Naive B cell (primary cell): ENCODE measurements at regions not wholly inside any gene's neighbourhood (a gene's known extent, or its start where the extent isn't known, plus 50 kb on each side); places are given as distances from the start of the nearest gene placed in this dataset.

Experiments
- ATAC-seq, 2 donors: fragments of 150-1000 bp; cut with Tn5 transposase; 2 replicates each; pipeline ENCODE4 v1.10.0; 2021; ENCODE audit warnings: low read depth in 2 of 2, mild to moderate bottlenecking in 2 of 2, moderate library complexity in 2 of 2
- DNase-seq: peaks from one replicate; pipeline ENCODE4 v3.0.0; 2022
- H3K27ac Mint-ChIP-seq, 6 donors: one replicate each; pipeline ENCODE4 v1.8.0; 2020 to 2022; ENCODE audit warnings: mild to moderate bottlenecking in 6 of 6, mixed read lengths in 6 of 6, moderate library complexity in 5 of 6, inconsistent platforms in 2 of 6
- H3K27me3 Mint-ChIP-seq, 3 donors: one replicate each; pipeline ENCODE4 v1.8.0; 2021 to 2022; ENCODE audit warnings: mixed read lengths in 3 of 3, mild to moderate bottlenecking in 1 of 3
- H3K36me3 Mint-ChIP-seq, 2 donors: one replicate each; pipeline ENCODE4 v1.8.0; 2020 to 2022; ENCODE audit warnings: mixed read lengths in 2 of 2, inconsistent platforms in 1 of 2, mild to moderate bottlenecking in 1 of 2
- H3K4me1 Mint-ChIP-seq, 3 donors: one replicate each; pipeline ENCODE4 v1.8.0; 2020 to 2022; ENCODE audit warnings: mixed read lengths in 3 of 3, inconsistent platforms in 1 of 3, mild to moderate bottlenecking in 1 of 3, moderate library complexity in 1 of 3
- H3K4me3 Mint-ChIP-seq, 8 donors: one replicate each; pipeline ENCODE4 v1.8.0; 2020 to 2022; ENCODE audit warnings: mild to moderate bottlenecking in 8 of 8, mixed read lengths in 8 of 8, moderate library complexity in 8 of 8, inconsistent platforms in 2 of 8
- H3K9me3 Mint-ChIP-seq, 7 donors: one replicate each; pipeline ENCODE4 v1.8.0; 2020 to 2022; ENCODE audit warnings: mixed read lengths in 7 of 7, mild to moderate bottlenecking in 5 of 7, inconsistent platforms in 2 of 7, moderate library complexity in 1 of 7

- H3K36me3 Mint-ChIP-seq = peaks cover 9 to 25% of the 10 kb centered on the region in 2 donors
- ATAC-seq = peak; percentile 52 to 53
- peaks cover 6 to 17% (median 8%) of the 10 kb centered on the region in 3 donors for H3K27me3 Mint-ChIP-seq
- DNase-seq = peak; percentile 12
- H3K4me1 Mint-ChIP-seq = peaks cover 14 to 19% (median 18%) of the 10 kb centered on the region in 3 donors
- H3K4me3 Mint-ChIP-seq = peak overlapping the region in 5 of 8 donors; percentile 17 to 78 (median 40)
- H3K27ac Mint-ChIP-seq = peak overlapping the region; percentile 27 to 92 (median 60)
- peaks cover 25 to 62% (median 40%) of the 10 kb centered on the region in 7 donors for H3K9me3 Mint-ChIP-seq
These were observed 110.1 kb downstream of the GALR1 start for GRCh38 chr18:77359561-77360314.

GRCh38 chr18:77360315-77361190, 110.9 kb downstream of the GALR1 start:
- H3K4me1 Mint-ChIP-seq = peaks cover 14 to 19% (median 18%) of the 10 kb centered on the region in 3 donors
- H3K27ac Mint-ChIP-seq = peak overlapping the region; percentile 27 to 92 (median 60)
- H3K4me3 Mint-ChIP-seq = peak overlapping the region in 7 of 8 donors; percentile 15 to 78 (median 27)
- H3K9me3 Mint-ChIP-seq = peaks cover 25 to 65% (median 40%) of the 10 kb centered on the region in 7 donors
- H3K36me3 Mint-ChIP-seq = peaks cover 9 to 25% of the 10 kb centered on the region in 2 donors
- peaks cover 4 to 12% (median 11%) of the 10 kb centered on the region in 3 donors for H3K27me3 Mint-ChIP-seq
- ATAC-seq = peak; percentile 91
- DNase-seq = no peak

GRCh38 chr18:77361382-77361781, 111.7 kb downstream of the GALR1 start:
- no peak for ATAC-seq
- Mint-ChIP-seq H3K4me1 (peaks cover 14 to 19% (median 18%) of the 10 kb centered on the region in 3 donors), H3K36me3 (peaks cover 9 to 25% of the 10 kb centered on the region in 2 donors), H3K27ac (no peak overlapping the region), H3K9me3 (peaks cover 25 to 69% (median 44%) of the 10 kb centered on the region in 7 donors), H3K4me3 (no peak overlapping the region), H3K27me3 (peaks cover 7 to 17% (median 10%) of the 10 kb centered on the region in 3 donors)
- no peak for DNase-seq

DNA sequence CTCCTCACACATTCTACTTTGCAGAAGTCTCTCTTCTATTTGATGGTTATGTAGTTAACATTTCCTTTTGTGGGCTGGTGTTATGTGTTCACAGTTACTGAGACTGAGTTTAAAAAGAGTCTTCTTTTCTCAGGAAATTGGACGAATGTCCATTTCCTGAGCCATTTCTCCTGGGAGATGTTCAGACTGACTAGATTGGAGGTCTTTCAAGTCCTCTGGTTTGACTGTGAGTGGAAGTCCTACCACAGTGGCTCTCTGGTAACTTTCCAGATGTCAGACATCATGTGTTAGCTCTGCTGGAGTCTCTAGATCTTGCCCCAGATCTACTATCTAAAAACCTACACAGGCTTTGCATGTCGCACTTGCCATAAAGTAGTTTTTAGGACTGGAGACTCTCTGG, 116.0 kb downstream of the GALR1 start:
- DNase-seq (no peak), ATAC-seq (no peak)
- no peak overlapping the region for H3K27ac Mint-ChIP-seq
- H3K36me3 Mint-ChIP-seq = peaks cover 5 to 22% of the 10 kb centered on the region in 2 donors
- peaks cover 4 to 6% (median 6%) of the 10 kb centered on the region in 3 donors for H3K4me1 Mint-ChIP-seq
- no peak overlapping the region for H3K4me3 Mint-ChIP-seq
- H3K27me3 Mint-ChIP-seq = peaks cover 17 to 28% (median 21%) of the 10 kb centered on the region in 3 donors
- H3K9me3 Mint-ChIP-seq = peaks cover 22 to 69% (median 40%) of the 10 kb centered on the region in 7 donors

DNA sequence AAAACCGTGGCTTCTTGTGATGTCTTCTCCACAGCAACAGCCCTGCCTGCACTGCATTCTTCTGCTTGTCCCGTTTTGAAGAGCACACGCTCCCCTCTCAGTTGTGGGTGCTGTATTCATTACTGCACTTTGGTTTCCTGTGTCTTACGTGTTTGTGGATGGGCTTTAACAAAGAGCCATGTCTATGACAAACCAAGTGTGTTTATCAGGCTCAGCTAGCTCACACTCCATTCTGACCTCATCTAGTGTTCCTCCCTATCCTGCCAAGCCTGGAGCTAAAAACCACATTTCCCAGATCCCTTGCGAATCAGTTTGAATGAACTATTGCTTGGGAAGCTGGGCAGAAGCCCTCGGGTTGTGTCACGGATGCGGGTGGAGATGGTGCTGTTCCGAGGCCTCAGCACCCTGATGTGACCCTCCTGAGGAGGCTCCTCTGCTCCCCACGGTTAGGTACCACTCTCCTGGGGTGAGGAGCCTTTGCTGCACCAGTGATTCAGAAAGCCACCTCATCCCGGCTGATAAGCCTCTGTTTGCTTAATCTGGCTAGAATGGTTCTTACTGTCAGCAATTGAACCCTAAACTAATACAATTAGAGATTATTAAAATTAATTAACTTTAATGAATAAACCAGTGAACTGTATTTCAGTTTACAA, 116.5 kb downstream of the GALR1 start:
- Mint-ChIP-seq H3K27ac (no peak overlapping the region), H3K4me3 (no peak overlapping the region), H3K9me3 (peaks cover 17 to 64% (median 36%) of the 10 kb centered on the region in 7 donors), H3K36me3 (peaks cover 5 to 22% of the 10 kb centered on the region in 2 donors), H3K27me3 (peaks cover 19 to 28% (median 21%) of the 10 kb centered on the region in 3 donors), H3K4me1 (peaks cover 0 to under 1% (median under 1%) of the 10 kb centered on the region in 3 donors)
- ATAC-seq = no peak
- no peak for DNase-seq

DNA sequence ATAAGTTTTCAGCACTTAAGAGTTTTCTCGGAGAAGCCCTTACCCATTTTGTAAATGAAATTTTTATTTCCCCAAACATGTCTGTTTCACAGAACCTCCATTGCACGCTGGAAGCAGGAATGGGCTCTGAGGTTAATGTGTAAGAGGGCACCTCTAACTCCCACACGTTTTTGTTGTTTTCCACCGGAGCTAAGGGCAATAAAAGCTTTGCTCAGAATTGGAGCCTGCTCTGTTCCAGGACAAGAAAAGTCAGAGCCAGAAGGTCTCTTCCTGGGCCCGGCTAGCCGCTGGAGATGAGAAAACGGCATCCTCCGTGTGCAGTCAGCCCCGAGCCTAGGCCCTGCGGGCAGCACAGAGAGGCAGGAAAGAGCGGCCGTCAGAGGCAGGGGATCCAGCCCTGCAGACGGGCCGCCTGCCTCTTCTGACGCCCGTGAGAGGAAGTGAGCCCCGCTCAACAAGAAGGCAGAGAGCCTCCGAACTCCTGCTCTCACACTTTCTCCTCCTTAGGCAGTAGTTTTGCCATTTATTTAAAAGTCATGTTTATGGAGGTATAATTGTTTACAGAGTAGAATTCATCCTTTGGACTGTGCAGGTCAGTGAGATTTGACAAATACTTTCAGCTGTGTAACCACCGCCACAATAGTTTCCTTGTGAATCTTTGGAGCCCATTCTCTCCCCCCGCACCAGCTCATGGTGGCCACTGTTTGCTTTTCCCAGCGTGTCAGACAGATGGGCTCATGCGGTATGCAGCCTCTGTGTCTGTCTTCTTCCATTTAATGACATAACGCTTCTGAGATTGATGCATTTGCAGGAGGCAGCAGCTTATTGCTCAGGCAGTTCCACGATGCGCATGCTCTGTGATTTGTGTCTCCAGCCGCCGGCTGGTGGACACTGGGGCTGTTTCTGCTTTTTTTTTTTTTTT, 117.3 kb downstream of the GALR1 start:
- H3K4me1 Mint-ChIP-seq = no peaks in the 10 kb centered on the region
- H3K9me3 Mint-ChIP-seq = peaks cover 14 to 56% (median 28%) of the 10 kb centered on the region in 7 donors
- no peak overlapping the region for H3K4me3 Mint-ChIP-seq
- H3K27ac Mint-ChIP-seq = no peak overlapping the region
- DNase-seq (no peak), ATAC-seq (no peak)
- peaks cover 21 to 28% (median 25%) of the 10 kb centered on the region in 3 donors for H3K27me3 Mint-ChIP-seq
- H3K36me3 Mint-ChIP-seq = peaks cover 5 to 22% of the 10 kb centered on the region in 2 donors

DNA sequence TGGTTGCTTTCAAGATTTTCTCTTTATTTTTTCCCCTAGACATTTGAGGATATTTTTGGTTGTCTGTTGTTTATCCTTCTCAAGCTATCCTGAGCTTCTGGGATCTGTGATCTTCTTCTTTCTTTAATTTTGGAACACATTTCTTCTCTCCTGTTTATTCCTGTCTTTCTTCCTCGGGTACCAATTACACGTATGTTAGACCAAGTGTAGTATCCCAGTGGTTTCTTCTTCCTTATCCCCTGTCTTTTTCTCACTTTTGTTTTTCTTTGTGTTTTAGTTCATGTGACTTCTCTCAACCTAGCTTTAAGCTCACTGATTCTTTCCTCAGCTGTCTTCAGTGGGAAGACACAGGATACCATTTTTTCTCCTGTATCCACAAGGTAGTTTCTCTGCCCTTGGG, 120.0 kb downstream of the GALR1 start:
- H3K36me3 Mint-ChIP-seq = peaks cover 0 to 8% of the 10 kb centered on the region in 2 donors
- H3K27ac Mint-ChIP-seq = peak overlapping the region in 1 of 6 donors; percentile 42
- DNase-seq = no peak
- no peaks in the 10 kb centered on the region for H3K4me1 Mint-ChIP-seq
- ATAC-seq = no peak
- peaks cover 5 to 31% (median 14%) of the 10 kb centered on the region in 7 donors for H3K9me3 Mint-ChIP-seq
- no peak overlapping the region for H3K4me3 Mint-ChIP-seq
- H3K27me3 Mint-ChIP-seq = peaks cover 21 to 28% (median 25%) of the 10 kb centered on the region in 3 donors

- peaks cover 5 to 17% (median 11%) of the 10 kb centered on the region in 7 donors for H3K9me3 Mint-ChIP-seq
- H3K36me3 Mint-ChIP-seq = peaks cover 0 to 8% of the 10 kb centered on the region in 2 donors
- no peaks in the 10 kb centered on the region for H3K4me1 Mint-ChIP-seq
- ATAC-seq (no peak), DNase-seq (no peak)
- H3K4me3 Mint-ChIP-seq = no peak overlapping the region
- peaks cover 10 to 16% (median 13%) of the 10 kb centered on the region in 3 donors for H3K27me3 Mint-ChIP-seq
- H3K27ac Mint-ChIP-seq = no peak overlapping the region
These were observed 124.2 kb downstream of the GALR1 start for GRCh38 chr18:77373730-77374445.

- no peak overlapping the region for H3K27ac Mint-ChIP-seq
- no peak for ATAC-seq
- no peak overlapping the region for H3K4me3 Mint-ChIP-seq
- DNase-seq = no peak
- H3K4me1 Mint-ChIP-seq = no peaks in the 10 kb centered on the region
- peaks cover 4 to 13% (median 9%) of the 10 kb centered on the region in 7 donors for H3K9me3 Mint-ChIP-seq
- H3K27me3 Mint-ChIP-seq = peaks cover 8 to 15% (median 10%) of the 10 kb centered on the region in 3 donors
- H3K36me3 Mint-ChIP-seq = peaks cover 0 to 7% of the 10 kb centered on the region in 2 donors
These were observed 124.8 kb downstream of the GALR1 start for GRCh38 chr18:77374446-77374805.

GRCh38 chr18:77376043-77376732, 126.5 kb downstream of the GALR1 start:
- Mint-ChIP-seq H3K9me3 (peaks cover 0 to 4% (median 0%) of the 10 kb centered on the region in 7 donors), H3K36me3 (no peaks in the 10 kb centered on the region), H3K4me1 (no peaks in the 10 kb centered on the region), H3K27ac (no peak overlapping the region), H3K4me3 (no peak overlapping the region), H3K27me3 (peaks cover 2 to 16% (median 11%) of the 10 kb centered on the region in 3 donors)
- DNase-seq (no peak), ATAC-seq (no peak)

GRCh38 chr18:77376733-77377094, 127.1 kb downstream of the GALR1 start:
- peaks cover 7 to 16% (median 16%) of the 10 kb centered on the region in 3 donors for H3K27me3 Mint-ChIP-seq

More at GRCh38 chr18:77376733-77377094, 127.1 kb downstream of the GALR1 start:
- Mint-ChIP-seq H3K4me3 (no peak overlapping the region), H3K36me3 (no peaks in the 10 kb centered on the region), H3K4me1 (no peaks in the 10 kb centered on the region), H3K27ac (no peak overlapping the region), H3K9me3 (no peaks in the 10 kb centered on the region)
- ATAC-seq = no peak
- DNase-seq = no peak
